ENCODE measurements at regions not wholly inside any gene's neighbourhood (a gene's known extent, or its start where the extent isn't known, plus 50 kb on each side); places are given as distances from the start of the nearest gene placed in this dataset.

DNA sequence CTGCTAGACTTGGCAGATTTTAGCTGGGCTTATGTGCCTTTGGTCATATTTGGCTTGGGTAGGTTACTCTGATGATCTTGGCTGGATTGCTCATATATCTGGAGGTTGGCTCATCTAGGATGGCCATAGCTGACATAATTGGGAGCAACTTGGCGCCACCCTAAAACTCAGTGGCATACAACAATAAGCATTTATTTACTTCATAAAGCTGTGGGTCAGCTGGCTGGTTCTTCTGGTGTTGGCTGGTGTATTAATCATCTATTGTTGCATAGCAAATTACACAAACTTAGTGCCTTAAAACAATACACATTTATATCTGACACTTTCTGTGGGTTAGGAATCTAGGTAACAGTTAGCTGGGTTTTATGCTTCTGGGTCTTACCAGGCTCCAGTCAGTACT is 297.3 kb upstream of the JAG1 start:
- Histone ChIP-seq H2AFZ (replicated peaks; ENCODE audit: low read length, poor library complexity) (no peak overlapping the region), H3K4me1 (ENCODE audit: control insufficient read depth, insufficient read depth, low read length) (no peaks in the 10 kb centered on the region), H3K9ac (ENCODE audit: low read depth, low read length) (no peak overlapping the region), H2BK5ac (ENCODE audit: low read depth, low read length, poor library complexity, severe bottlenecking) (no peak overlapping the region), H3K9me3 (ENCODE audit: control insufficient read depth, insufficient read depth, low read length) (no peaks in the 10 kb centered on the region), H3K9me1 (ENCODE audit: insufficient read depth, low read length) (no peaks in the 10 kb centered on the region), H2BK15ac (ENCODE audit: low read depth, low read length) (no peak overlapping the region), H3K14ac (replicated peaks; ENCODE audit: low read depth, low read length) (no peak overlapping the region), H4K5ac (ENCODE audit: low read depth, low read length) (no peak overlapping the region), H3K23ac (ENCODE audit: low read depth, low read length) (no peak overlapping the region), H3K79me1 (ENCODE audit: low read depth in 1 of 2, low read length in 2 of 2) (no peaks in the 10 kb centered on the region), H3K4me3 (ENCODE audit: insufficient read depth, low read depth, low read length) (no peak overlapping the region), H3K56ac (ENCODE audit: extremely low read depth, insufficient read depth, low read length) (no peak overlapping the region), H4K20me1 (ENCODE audit: insufficient read depth, low read length) (no peaks in the 10 kb centered on the region), H3K27me3 (ENCODE audit: control insufficient read depth, insufficient read depth, low read length) (no peaks in the 10 kb centered on the region), H3K36me3 (ENCODE audit: control insufficient read depth, insufficient read depth, low read length) (no peaks in the 10 kb centered on the region), H2BK120ac (ENCODE audit: low read depth, low read length) (no peak overlapping the region), H3K27ac (ENCODE audit: insufficient read depth, low read length) (no peak overlapping the region), H3K4ac (ENCODE audit: low read depth, low read length) (no peak overlapping the region), H2BK20ac (ENCODE audit: low read depth, low read length) (no peak overlapping the region), H4K91ac (ENCODE audit: insufficient read depth, low read depth, low read length) (no peak overlapping the region), H2AK5ac (ENCODE audit: low read depth, low read length) (no peak overlapping the region), H2AK9ac (replicated peaks; ENCODE audit: low read depth, low read length, poor library complexity) (no peak overlapping the region), H4K8ac (ENCODE audit: low read depth in 2 of 2, low read length in 2 of 2) (no peak overlapping the region), H3K4me2 (ENCODE audit: low read depth, low read length) (no peak overlapping the region), H3K18ac (ENCODE audit: low read depth, low read length) (no peak overlapping the region)
- TF ChIP-seq NFE2L2 (IDR thresholded peaks at IDR 0.05; ENCODE audit: low read depth, low read length) (no peak), BHLHE40 (IDR thresholded peaks at IDR 0.05; ENCODE audit: low read depth, low read length) (no peak), MAFK (IDR thresholded peaks at IDR 0.05; ENCODE audit: low read depth, low read length) (no peak), MAZ (IDR thresholded peaks at IDR 0.05; ENCODE audit: borderline replicate concordance, low read depth, low read length) (no peak), SMC3 (IDR thresholded peaks at IDR 0.05; ENCODE audit: low read depth, low read length) (no peak), POLR2A (IDR thresholded peaks at IDR 0.05; ENCODE audit: low read depth, low read length) (no peak), CEBPB (IDR thresholded peaks at IDR 0.05; ENCODE audit: low read depth, low read length) (no peak), RCOR1 (IDR thresholded peaks at IDR 0.05; ENCODE audit: insufficient replicate concordance, low read length) (no peak), ELK1 (IDR thresholded peaks at IDR 0.05; ENCODE audit: borderline replicate concordance, low read depth, low read length) (no peak), MXI1 (IDR thresholded peaks at IDR 0.05; ENCODE audit: borderline replicate concordance, low read depth, low read length) (no peak), RFX5 (IDR thresholded peaks at IDR 0.05; ENCODE audit: low read depth, low read length) (no peak), FOS (IDR thresholded peaks at IDR 0.05; ENCODE audit: low read depth, low read length) (no peak), USF2 (IDR thresholded peaks at IDR 0.05; ENCODE audit: low read depth, low read length) (no peak), RAD21 (IDR thresholded peaks at IDR 0.05; ENCODE audit: low read length) (no peak)
- TF ChIP-seq, protein P1, sequence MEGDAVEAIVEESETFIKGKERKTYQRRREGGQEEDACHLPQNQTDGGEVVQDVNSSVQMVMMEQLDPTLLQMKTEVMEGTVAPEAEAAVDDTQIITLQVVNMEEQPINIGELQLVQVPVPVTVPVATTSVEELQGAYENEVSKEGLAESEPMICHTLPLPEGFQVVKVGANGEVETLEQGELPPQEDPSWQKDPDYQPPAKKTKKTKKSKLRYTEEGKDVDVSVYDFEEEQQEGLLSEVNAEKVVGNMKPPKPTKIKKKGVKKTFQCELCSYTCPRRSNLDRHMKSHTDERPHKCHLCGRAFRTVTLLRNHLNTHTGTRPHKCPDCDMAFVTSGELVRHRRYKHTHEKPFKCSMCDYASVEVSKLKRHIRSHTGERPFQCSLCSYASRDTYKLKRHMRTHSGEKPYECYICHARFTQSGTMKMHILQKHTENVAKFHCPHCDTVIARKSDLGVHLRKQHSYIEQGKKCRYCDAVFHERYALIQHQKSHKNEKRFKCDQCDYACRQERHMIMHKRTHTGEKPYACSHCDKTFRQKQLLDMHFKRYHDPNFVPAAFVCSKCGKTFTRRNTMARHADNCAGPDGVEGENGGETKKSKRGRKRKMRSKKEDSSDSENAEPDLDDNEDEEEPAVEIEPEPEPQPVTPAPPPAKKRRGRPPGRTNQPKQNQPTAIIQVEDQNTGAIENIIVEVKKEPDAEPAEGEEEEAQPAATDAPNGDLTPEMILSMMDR (conservative IDR thresholded peaks at IDR 0.05; ENCODE audit: low read depth, low read length) = no peak
- in situ Hi-C loops (cut with MboI; ENCODE audit: low sequenced_read_pairs) (no loop called here), intact Hi-C loops (cut with micrococcal nuclease) (no loop called here), dilution Hi-C loops (cut with HindIII; ENCODE audit: low sequenced_read_pairs, unreplicated experiment) (no loop called here)
- POLR2A ChIA-PET (ENCODE audit: unreplicated experiment) = no interaction called here
- WGBS, 2 experiments (ENCODE audit: extremely low coverage in 2 of 2, insufficient read length in 1 of 2) = no CpG with 5 or more reads among the region's 1 CpG
- no TSS peak for BruUV-seq (replicated peaks)
- CTCF ChIA-PET = no interaction called here
- DNase-seq (no peak), ATAC-seq (ENCODE audit: low read depth) (no peak)
